MCF 10A (cell line): ENCODE measurements at regions not wholly inside any gene's neighbourhood (a gene's known extent, or its start where the extent isn't known, plus 50 kb on each side); places are given as distances from the start of the nearest gene placed in this dataset.

Experiments used
- BruUV-seq: library from RNA; stranded (reverse); fragments of 400-500 nt; replicated peaks from 2 replicates; lab custom pipeline; 2021; lab: Mats Ljungman, UMichigan
- CTCF ChIA-PET: fragments of 300-600 bp; sonication (Branson Sonifier 250); formaldehyde crosslinking; extraction: SDS; loops from one replicate; lab custom pipeline; 2021; ENCODE audit warnings: antibody characterized with exemption, inconsistent platforms; lab: Yijun Ruan, JAX
- POLR2A ChIA-PET: fragments of 300-600, 350-650 bp; sonication (Branson Sonifier 250); formaldehyde crosslinking; extraction: SDS; loops from one replicate; lab custom pipeline; 2020; ENCODE audit warnings: antibody characterized with exemption, inconsistent platforms; lab: Yijun Ruan, JAX
- DNase-seq: peaks from one replicate; pipeline ENCODE4 v3.0.0-alpha.2; 2018; ENCODE audit not compliant: unreplicated experiment
- H3K27ac Mint-ChIP-seq: one replicate; pipeline ENCODE4 v1.8.0; 2022; ENCODE audit warnings: mild to moderate bottlenecking, low read depth, mixed read lengths; ENCODE audit not compliant: unreplicated experiment
- H3K27me3 Mint-ChIP-seq: one replicate; pipeline ENCODE4 v1.8.0; 2022; ENCODE audit warnings: mixed read lengths; ENCODE audit not compliant: insufficient read depth, unreplicated experiment
- H3K36me3 Mint-ChIP-seq: one replicate; pipeline ENCODE4 v1.8.0; 2022; ENCODE audit warnings: mild to moderate bottlenecking, moderate library complexity, mixed read lengths; ENCODE audit not compliant: insufficient read depth, unreplicated experiment
- H3K4me1 Mint-ChIP-seq: one replicate; pipeline ENCODE4 v1.8.0; 2022; ENCODE audit warnings: mixed read lengths; ENCODE audit not compliant: insufficient read depth, unreplicated experiment
- H3K4me3 Mint-ChIP-seq: one replicate; pipeline ENCODE4 v1.8.0; 2022; ENCODE audit warnings: mild to moderate bottlenecking, moderate library complexity, mixed read lengths; ENCODE audit not compliant: unreplicated experiment
- H3K9me3 Mint-ChIP-seq: one replicate; pipeline ENCODE4 v1.8.0; 2022; ENCODE audit warnings: mixed read lengths; ENCODE audit not compliant: unreplicated experiment
- CTCF ChIP-seq: fragments of 200-600 bp; IDR thresholded peaks from one replicate; pipeline ENCODE4 v1.8.0; 2022; ENCODE audit warnings: antibody characterized with exemption, mild to moderate bottlenecking; ENCODE audit not compliant: unreplicated experiment
- intact Hi-C: fragments of 100-400 bp; cut with micrococcal nuclease; formaldehyde crosslinking; loops from 2 replicates; pipeline ENCODE4 v1.14.1; 2022

GRCh38 chr5:174204535-174205313 lies 159.2 kb downstream of the NSG2 start:
- Mint-ChIP-seq H3K4me3 (no peak overlapping the region), H3K9me3 (peaks cover 14% of the 10 kb centered on the region), H3K36me3 (no peaks in the 10 kb centered on the region), H3K27me3 (peaks cover 42% of the 10 kb centered on the region), H3K27ac (no peak overlapping the region), H3K4me1 (no peaks in the 10 kb centered on the region)
- no TSS peak for BruUV-seq
- ChIA-PET POLR2A (no interaction called here), CTCF (interaction anchor here (0.6 kb wide), 1 partner anchor 701 kb away, joined by 3 read pairs; no protein-coding TSS in a partner anchor)
- DNase-seq: no peak
- intact Hi-C loops: no loop called here
- no peak for TF ChIP-seq CTCF

GRCh38 chr5:174205939-174206338 lies 160.4 kb downstream of the NSG2 start:
- no TSS peak for BruUV-seq
- H3K4me3 Mint-ChIP-seq: no peak overlapping the region
- H3K27ac Mint-ChIP-seq: no peak overlapping the region
- intact Hi-C loops: no loop called here
- CTCF ChIA-PET: interaction anchor here (0.7 to 1.5 kb wide), 2 partner anchors 43 to 107 kb away, joined by 3 to 6 read pairs; no protein-coding TSS in a partner anchor
- TF ChIP-seq CTCF: no peak
- POLR2A ChIA-PET: no interaction called here
- no peaks in the 10 kb centered on the region for H3K4me1 Mint-ChIP-seq
- H3K36me3 Mint-ChIP-seq: no peaks in the 10 kb centered on the region
- no peak for DNase-seq
- peaks cover 13% of the 10 kb centered on the region for H3K9me3 Mint-ChIP-seq
- peaks cover 53% of the 10 kb centered on the region for H3K27me3 Mint-ChIP-seq

GRCh38 chr5:174210596-174211276 lies 165.2 kb downstream of the NSG2 start:
- H3K27ac Mint-ChIP-seq: no peak overlapping the region

More at GRCh38 chr5:174210596-174211276, 165.2 kb downstream of the NSG2 start:
- H3K9me3 Mint-ChIP-seq: no peaks in the 10 kb centered on the region
- no peak for DNase-seq
- intact Hi-C loops: no loop called here
- no TSS peak for BruUV-seq
- peaks cover 2% of the 10 kb centered on the region for H3K36me3 Mint-ChIP-seq
- POLR2A ChIA-PET: no interaction called here
- H3K27me3 Mint-ChIP-seq: peaks cover 84% of the 10 kb centered on the region
- no peak for TF ChIP-seq CTCF
- CTCF ChIA-PET: no interaction called here
- no peak overlapping the region for H3K4me3 Mint-ChIP-seq
- H3K4me1 Mint-ChIP-seq: no peaks in the 10 kb centered on the region
